Fibroblast of the aortic adventitia (primary cell): ENCODE measurements at regions not wholly inside any gene's neighbourhood (a gene's known extent, or its start where the extent isn't known, plus 50 kb on each side); places are given as distances from the start of the nearest gene placed in this dataset.
"Not testable (repeated sequence)": the region's sequence is repeated elsewhere in the genome, so short reads cannot be mapped to it uniquely, and the experiment has no call there.

Experiments used
- DNase-seq: peaks from one replicate; pipeline ENCODE4 v3.0.0-alpha.2; 2010; ENCODE audit warnings: low read depth
- H3K4me3 ChIP-seq: 2 replicates; pipeline ENCODE4 v1.5.1; 2011; ENCODE audit warnings: low read depth, mild to moderate bottlenecking, control low read depth, low read length, moderate library complexity
- TF ChIP-seq, protein P1 (sequence below): IDR thresholded peaks from 2 replicates; pipeline ENCODE4 v1.5.1; 2011; ENCODE audit warnings: mild to moderate bottlenecking, low read length, control low read depth, inconsistent platforms; ENCODE audit not compliant: insufficient read depth

GRCh38 chr10:26355241-26355640 lies 82.9 kb upstream of the APBB1IP start:
- DNase-seq: no peak
- H3K4me3 ChIP-seq: no peak overlapping the region
- TF ChIP-seq, protein P1, sequence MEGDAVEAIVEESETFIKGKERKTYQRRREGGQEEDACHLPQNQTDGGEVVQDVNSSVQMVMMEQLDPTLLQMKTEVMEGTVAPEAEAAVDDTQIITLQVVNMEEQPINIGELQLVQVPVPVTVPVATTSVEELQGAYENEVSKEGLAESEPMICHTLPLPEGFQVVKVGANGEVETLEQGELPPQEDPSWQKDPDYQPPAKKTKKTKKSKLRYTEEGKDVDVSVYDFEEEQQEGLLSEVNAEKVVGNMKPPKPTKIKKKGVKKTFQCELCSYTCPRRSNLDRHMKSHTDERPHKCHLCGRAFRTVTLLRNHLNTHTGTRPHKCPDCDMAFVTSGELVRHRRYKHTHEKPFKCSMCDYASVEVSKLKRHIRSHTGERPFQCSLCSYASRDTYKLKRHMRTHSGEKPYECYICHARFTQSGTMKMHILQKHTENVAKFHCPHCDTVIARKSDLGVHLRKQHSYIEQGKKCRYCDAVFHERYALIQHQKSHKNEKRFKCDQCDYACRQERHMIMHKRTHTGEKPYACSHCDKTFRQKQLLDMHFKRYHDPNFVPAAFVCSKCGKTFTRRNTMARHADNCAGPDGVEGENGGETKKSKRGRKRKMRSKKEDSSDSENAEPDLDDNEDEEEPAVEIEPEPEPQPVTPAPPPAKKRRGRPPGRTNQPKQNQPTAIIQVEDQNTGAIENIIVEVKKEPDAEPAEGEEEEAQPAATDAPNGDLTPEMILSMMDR: no peak

GRCh38 chr10:26357203-26357602 lies 80.9 kb upstream of the APBB1IP start:
- DNase-seq: no peak
- TF ChIP-seq, protein P1: no peak
- H3K4me3 ChIP-seq: no peak overlapping the region

DNA sequence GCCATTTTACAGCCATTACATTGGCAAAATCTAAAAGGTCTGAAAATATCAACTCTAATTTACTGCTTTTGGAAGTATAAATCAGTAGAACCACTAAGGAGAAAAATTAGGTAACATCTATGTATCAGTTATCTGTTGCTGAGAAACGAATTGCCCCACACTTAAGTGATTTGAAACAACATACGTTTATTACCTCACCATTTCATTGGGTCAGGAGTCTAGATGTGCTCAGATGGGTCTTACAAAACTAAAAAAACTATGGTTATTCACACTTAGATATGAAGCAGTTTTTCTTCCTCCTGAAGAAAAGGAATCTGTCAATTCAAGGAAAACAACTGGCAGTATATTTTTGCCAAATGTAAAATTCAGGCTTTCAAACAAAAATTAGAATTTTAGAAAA lies 80.1 kb upstream of the APBB1IP start:
- no peak for DNase-seq
- TF ChIP-seq, protein P1: no peak
- H3K4me3 ChIP-seq: no peak overlapping the region

- DNase-seq: no peak
- H3K4me3 ChIP-seq: no peak overlapping the region
- TF ChIP-seq, protein P1: no peak
Observed at GRCh38 chr10:26359670-26360069, 78.5 kb upstream of the APBB1IP start.

- TF ChIP-seq, protein P1: no peak
- H3K4me3 ChIP-seq: no peak overlapping the region
- DNase-seq: no peak
Observed at GRCh38 chr10:26361351-26361750, 76.8 kb upstream of the APBB1IP start.

DNA sequence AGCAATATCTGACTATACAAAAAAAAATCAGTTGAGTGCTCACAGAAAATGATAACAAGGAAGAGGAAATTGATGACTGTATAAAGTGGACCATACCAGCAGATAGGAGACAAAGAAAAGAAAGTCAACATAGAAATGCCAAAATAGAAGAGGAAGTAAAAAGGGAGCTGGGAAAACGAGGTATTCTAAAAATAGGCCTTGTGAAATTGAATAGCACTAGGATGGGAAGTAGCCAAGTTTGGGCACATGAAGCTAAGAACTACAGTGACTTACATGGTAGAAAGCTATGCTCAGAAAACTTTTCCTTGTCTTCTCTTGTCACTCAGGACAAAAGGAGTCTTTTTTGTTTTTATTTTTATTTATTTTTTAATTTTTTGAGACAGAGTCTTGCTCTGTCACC lies 76.2 kb upstream of the APBB1IP start:
- no peak overlapping the region for H3K4me3 ChIP-seq
- DNase-seq: no peak
- TF ChIP-seq, protein P1: no peak

- TF ChIP-seq, protein P1: no peak
- DNase-seq: no peak
- H3K4me3 ChIP-seq: no peak overlapping the region
Observed at GRCh38 chr10:26365681-26366358, 72.3 kb upstream of the APBB1IP start.

DNA sequence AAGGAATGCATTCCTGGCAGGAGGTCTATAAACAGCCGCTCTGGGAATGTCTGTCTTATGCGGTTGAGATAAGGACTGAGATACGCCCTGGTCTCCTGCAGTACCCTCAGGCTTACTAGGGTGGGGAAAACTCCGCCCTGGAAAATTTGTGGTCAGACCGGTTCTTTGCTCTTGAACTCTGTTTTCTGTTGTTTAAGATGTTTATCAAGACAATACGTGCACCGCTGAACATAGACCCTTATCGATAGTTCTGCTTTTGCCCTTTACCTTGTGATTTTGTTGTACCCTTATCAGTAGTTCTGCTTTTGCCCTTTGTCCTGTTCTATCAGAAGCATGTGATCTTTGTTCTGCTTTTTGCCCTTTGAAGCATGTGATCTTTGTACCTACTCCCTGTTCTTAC lies 71.1 kb upstream of the APBB1IP start:
- not testable (repeated sequence) for DNase-seq, H3K4me3 ChIP-seq
